SJCRH30 (cell line): ENCODE measurements at regions not wholly inside any gene's neighbourhood (a gene's known extent, or its start where the extent isn't known, plus 50 kb on each side); places are given as distances from the start of the nearest gene placed in this dataset.
"Not testable (repeated sequence)": the region's sequence is repeated elsewhere in the genome, so short reads cannot be mapped to it uniquely, and the experiment has no call there.

ENCODE experiments used
- DNase-seq, 2 experiments: peaks; one replicate each; pipeline ENCODE4 v3.0.0-alpha.2; 2015 to 2020
- H3K27ac ChIP-seq: fragments of 250-450 bp; sonication (Bioruptor Pico); 2 replicates; pipeline ENCODE4 v1.5.1; 2020; ENCODE audit warnings: mild to moderate bottlenecking, moderate library complexity
- H3K27me3 ChIP-seq: fragments of 250-450 bp; sonication (Bioruptor Pico); 2 replicates; pipeline ENCODE4 v1.5.1; 2020; ENCODE audit warnings: mild to moderate bottlenecking, moderate library complexity
- H3K36me3 ChIP-seq: fragments of 250-450 bp; sonication (Bioruptor Pico); 2 replicates; pipeline ENCODE4 v1.5.1; 2020; ENCODE audit warnings: mild to moderate bottlenecking, moderate library complexity
- H3K4me1 ChIP-seq: fragments of 250-450 bp; sonication (Bioruptor Pico); 2 replicates; pipeline ENCODE4 v1.5.1; 2020; ENCODE audit warnings: mild to moderate bottlenecking, moderate library complexity
- H3K4me3 ChIP-seq: fragments of 250-450 bp; sonication (Bioruptor Pico); 2 replicates; pipeline ENCODE4 v1.5.1; 2020; ENCODE audit warnings: mild to moderate bottlenecking, moderate library complexity
- H3K9me3 ChIP-seq: fragments of 250-450 bp; sonication (Bioruptor Pico); replicated peaks from 2 replicates; pipeline ENCODE4 v1.5.1; 2020; ENCODE audit warnings: mild to moderate bottlenecking, moderate library complexity

GRCh38 chr12:59345406-59345805 is 250.4 kb upstream of the SLC16A7 start:
- no peaks in the 10 kb centered on the region for H3K36me3 ChIP-seq
- no peaks in the 10 kb centered on the region for H3K9me3 ChIP-seq
- no peak overlapping the region for H3K4me3 ChIP-seq
- H3K27me3 ChIP-seq, result no peaks in the 10 kb centered on the region
- H3K4me1 ChIP-seq, result no peaks in the 10 kb centered on the region
- no peak for DNase-seq
- no peak overlapping the region for H3K27ac ChIP-seq

- no peaks in the 10 kb centered on the region for H3K27me3 ChIP-seq
- H3K4me1 ChIP-seq, result no peaks in the 10 kb centered on the region
- H3K9me3 ChIP-seq, result no peaks in the 10 kb centered on the region
- no peaks in the 10 kb centered on the region for H3K36me3 ChIP-seq
- H3K27ac ChIP-seq, result no peak overlapping the region
- H3K4me3 ChIP-seq, result no peak overlapping the region
- no peak for DNase-seq
Measured at GRCh38 chr12:59344224-59344623, 251.6 kb upstream of the SLC16A7 start.

- Histone ChIP-seq H3K27me3 (no peaks in the 10 kb centered on the region), H3K27ac (no peak overlapping the region), H3K36me3 (no peaks in the 10 kb centered on the region), H3K9me3 (no peaks in the 10 kb centered on the region), H3K4me1 (no peaks in the 10 kb centered on the region), H3K4me3 (no peak overlapping the region)
- no peak for DNase-seq
Measured at GRCh38 chr12:59329462-59329861, 266.4 kb upstream of the SLC16A7 start.

- not testable (repeated sequence) for H3K27ac ChIP-seq, DNase-seq, H3K27me3 ChIP-seq, H3K9me3 ChIP-seq, H3K4me1 ChIP-seq, H3K4me3 ChIP-seq, H3K36me3 ChIP-seq
Measured at GRCh38 chr12:59328395-59329075, 267.3 kb upstream of the SLC16A7 start.

- H3K36me3 ChIP-seq, H3K4me3 ChIP-seq, DNase-seq, H3K27ac ChIP-seq, H3K27me3 ChIP-seq, H3K4me1 ChIP-seq, H3K9me3 ChIP-seq: not testable (repeated sequence)
Measured at GRCh38 chr12:59326457-59326856, 269.4 kb upstream of the SLC16A7 start.

- Histone ChIP-seq H3K9me3 (no peaks in the 10 kb centered on the region), H3K36me3 (no peaks in the 10 kb centered on the region), H3K4me1 (no peaks in the 10 kb centered on the region), H3K27ac (no peak overlapping the region), H3K27me3 (no peaks in the 10 kb centered on the region), H3K4me3 (no peak overlapping the region)
- DNase-seq, result peak; percentile 13 to 47
Measured at GRCh38 chr12:59322473-59322872, 273.4 kb upstream of the SLC16A7 start.

- no peaks in the 10 kb centered on the region for H3K27me3 ChIP-seq
- no peak overlapping the region for H3K4me3 ChIP-seq
- H3K9me3 ChIP-seq, result no peaks in the 10 kb centered on the region
- no peaks in the 10 kb centered on the region for H3K4me1 ChIP-seq
- no peak for DNase-seq
- H3K27ac ChIP-seq, result no peak overlapping the region
- no peaks in the 10 kb centered on the region for H3K36me3 ChIP-seq
Measured at GRCh38 chr12:59321278-59321677, 274.6 kb upstream of the SLC16A7 start.

- H3K4me1 ChIP-seq, result no peaks in the 10 kb centered on the region
- H3K27ac ChIP-seq, result no peak overlapping the region
- no peaks in the 10 kb centered on the region for H3K9me3 ChIP-seq
Measured at GRCh38 chr12:59320112-59320511, 275.7 kb upstream of the SLC16A7 start.

GRCh38 chr12:59318940-59319339 is 276.9 kb upstream of the SLC16A7 start:
- H3K27me3 ChIP-seq, result no peaks in the 10 kb centered on the region
- no peak for DNase-seq
- no peaks in the 10 kb centered on the region for H3K9me3 ChIP-seq
- H3K27ac ChIP-seq, result no peak overlapping the region
- H3K4me3 ChIP-seq, result no peak overlapping the region
- no peaks in the 10 kb centered on the region for H3K36me3 ChIP-seq
- no peaks in the 10 kb centered on the region for H3K4me1 ChIP-seq

More at GRCh38 chr12:59320112-59320511, 275.7 kb upstream of the SLC16A7 start:
- Histone ChIP-seq H3K4me3 (no peak overlapping the region), H3K36me3 (no peaks in the 10 kb centered on the region), H3K27me3 (no peaks in the 10 kb centered on the region)
- DNase-seq, result no peak

GRCh38 chr12:59317598-59317997 is 278.2 kb upstream of the SLC16A7 start:
- Histone ChIP-seq H3K9me3 (no peaks in the 10 kb centered on the region), H3K36me3 (no peaks in the 10 kb centered on the region), H3K27me3 (no peaks in the 10 kb centered on the region), H3K4me1 (no peaks in the 10 kb centered on the region), H3K27ac (no peak overlapping the region), H3K4me3 (no peak overlapping the region)
- DNase-seq, result no peak

GRCh38 chr12:59316938-59317337 is 278.9 kb upstream of the SLC16A7 start:
- Histone ChIP-seq H3K4me3 (no peak overlapping the region), H3K36me3 (no peaks in the 10 kb centered on the region), H3K27ac (no peak overlapping the region), H3K9me3 (no peaks in the 10 kb centered on the region), H3K27me3 (no peaks in the 10 kb centered on the region), H3K4me1 (no peaks in the 10 kb centered on the region)
- no peak for DNase-seq

GRCh38 chr12:59316354-59316753 is 279.5 kb upstream of the SLC16A7 start:
- not testable (repeated sequence) for H3K4me1 ChIP-seq, H3K36me3 ChIP-seq, H3K9me3 ChIP-seq, H3K27me3 ChIP-seq, DNase-seq, H3K27ac ChIP-seq, H3K4me3 ChIP-seq

GRCh38 chr12:59314209-59314608 is 281.6 kb upstream of the SLC16A7 start:
- H3K27ac ChIP-seq, result no peak overlapping the region
- no peak for DNase-seq
- no peaks in the 10 kb centered on the region for H3K36me3 ChIP-seq
- H3K9me3 ChIP-seq, result no peaks in the 10 kb centered on the region
- no peaks in the 10 kb centered on the region for H3K27me3 ChIP-seq
- no peak overlapping the region for H3K4me3 ChIP-seq
- H3K4me1 ChIP-seq, result no peaks in the 10 kb centered on the region

GRCh38 chr12:59304077-59304721 is 291.6 kb upstream of the SLC16A7 start:
- H3K27ac ChIP-seq, result no peak overlapping the region
- no peak overlapping the region for H3K4me3 ChIP-seq
- no peaks in the 10 kb centered on the region for H3K36me3 ChIP-seq
- no peak for DNase-seq
- no peaks in the 10 kb centered on the region for H3K27me3 ChIP-seq
- no peaks in the 10 kb centered on the region for H3K9me3 ChIP-seq
- no peaks in the 10 kb centered on the region for H3K4me1 ChIP-seq

GRCh38 chr12:59298296-59298695 is 297.5 kb upstream of the SLC16A7 start:
- H3K9me3 ChIP-seq, result no peaks in the 10 kb centered on the region
- H3K36me3 ChIP-seq, result no peaks in the 10 kb centered on the region
- H3K27me3 ChIP-seq, result no peaks in the 10 kb centered on the region
- H3K4me3 ChIP-seq, result no peak overlapping the region
- H3K4me1 ChIP-seq, result no peaks in the 10 kb centered on the region
- DNase-seq, result no peak
- H3K27ac ChIP-seq, result no peak overlapping the region

GRCh38 chr12:59294221-59294620 is 301.6 kb upstream of the SLC16A7 start:
- H3K27ac ChIP-seq, result no peak overlapping the region
- no peak for DNase-seq
- H3K4me3 ChIP-seq, result no peak overlapping the region
- no peaks in the 10 kb centered on the region for H3K27me3 ChIP-seq
- H3K9me3 ChIP-seq, result no peaks in the 10 kb centered on the region
- no peaks in the 10 kb centered on the region for H3K4me1 ChIP-seq
- no peaks in the 10 kb centered on the region for H3K36me3 ChIP-seq
